ENCODE measurements at regions not wholly inside any gene's neighbourhood (a gene's known extent, or its start where the extent isn't known, plus 50 kb on each side); places are given as distances from the start of the nearest gene placed in this dataset.

- TF ChIP-seq CTCF (conservative IDR thresholded peaks at IDR 0.05) (no peak), EZH2 (IDR thresholded peaks at IDR 0.05; ENCODE audit: low read depth) (no peak)
Measured at GRCh38 chr16:51248217-51248616, 97.1 kb upstream of the SALL1 start.
